Stimulated activated CD4-positive, alpha-beta T cell treated with anti-CD3 and anti-CD28 coated beads, TNF-alpha, amount 100 ng/mL, for 48 hours (primary cell): ENCODE measurements at regions not wholly inside any gene's neighbourhood (a gene's known extent, or its start where the extent isn't known, plus 50 kb on each side); places are given as distances from the start of the nearest gene placed in this dataset.

Experiments used
- DNase-seq, 3 donors: peaks; one replicate each; pipeline ENCODE4 v3.0.0-alpha.2; 2020; ENCODE audit warnings: low read depth in 3 of 3

- no peak for DNase-seq
These were observed 1146.9 kb upstream of the NRXN1 start for GRCh38 chr2:52178845-52179244.

GRCh38 chr2:52145005-52145404 is 1113.1 kb upstream of the NRXN1 start:
- no peak for DNase-seq

- DNase-seq: no peak
These were observed 1112.7 kb upstream of the NRXN1 start for GRCh38 chr2:52144590-52144989.

DNA sequence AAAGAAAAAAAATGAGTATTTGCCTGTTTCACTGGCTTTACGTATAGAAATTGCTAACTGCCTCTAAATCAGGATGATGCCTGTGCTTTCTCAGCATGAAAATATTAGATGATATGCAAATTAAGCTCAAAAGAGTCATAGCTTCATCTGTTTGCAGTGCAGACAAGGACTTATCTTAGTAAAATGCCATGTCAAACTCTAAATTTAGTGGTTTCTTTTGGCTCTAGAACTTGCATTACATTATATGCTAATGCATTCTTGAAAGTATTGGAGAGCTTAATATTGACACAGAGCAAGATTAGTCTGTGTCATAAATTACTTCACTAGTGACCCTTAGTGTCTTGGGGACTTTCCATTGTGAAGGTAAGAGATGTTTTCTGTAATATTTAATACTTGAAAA is 1109.1 kb upstream of the NRXN1 start:
- DNase-seq: no peak

DNA sequence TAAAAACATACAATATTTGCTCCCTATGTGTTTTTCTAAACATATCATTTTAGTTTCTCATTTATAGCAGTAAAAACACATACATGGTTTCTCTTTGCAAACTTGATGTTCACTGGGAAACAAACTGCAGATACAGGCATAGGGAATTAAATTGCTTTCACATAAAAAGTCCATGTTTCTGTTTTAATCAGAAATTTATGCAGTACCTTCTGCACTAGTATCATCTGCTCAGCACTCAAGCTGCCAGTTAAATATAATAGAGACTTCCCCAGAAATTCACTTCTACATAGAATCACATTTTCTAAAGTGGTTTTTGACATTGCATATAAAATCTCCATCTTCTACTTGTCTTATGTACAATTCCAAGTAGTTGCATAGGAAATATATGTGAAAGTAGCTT is 1107.3 kb upstream of the NRXN1 start:
- DNase-seq: no peak

- DNase-seq: no peak
These were observed 1103.3 kb upstream of the NRXN1 start for GRCh38 chr2:52135235-52135634.

DNA sequence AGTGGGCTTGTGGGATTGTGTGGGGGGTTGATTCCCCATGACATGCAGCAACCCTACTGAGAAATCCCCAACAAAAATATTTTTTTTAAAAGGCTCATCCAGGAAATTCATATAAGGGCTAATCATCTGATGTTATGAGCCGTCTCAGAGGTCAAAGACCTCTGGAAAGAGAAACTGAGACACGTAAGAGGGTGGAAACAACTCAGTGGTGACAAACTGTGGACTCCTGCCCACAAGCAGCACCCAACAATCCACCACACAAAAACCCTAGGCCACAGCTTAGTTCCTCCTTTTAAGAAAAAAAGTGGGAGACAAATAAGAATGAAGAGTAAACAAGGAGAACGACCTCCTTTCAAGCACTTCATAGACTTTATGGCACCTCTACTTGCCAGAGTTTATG is 1096.1 kb upstream of the NRXN1 start:
- DNase-seq: no peak

GRCh38 chr2:52127527-52127926 is 1095.6 kb upstream of the NRXN1 start:
- DNase-seq: no peak

DNA sequence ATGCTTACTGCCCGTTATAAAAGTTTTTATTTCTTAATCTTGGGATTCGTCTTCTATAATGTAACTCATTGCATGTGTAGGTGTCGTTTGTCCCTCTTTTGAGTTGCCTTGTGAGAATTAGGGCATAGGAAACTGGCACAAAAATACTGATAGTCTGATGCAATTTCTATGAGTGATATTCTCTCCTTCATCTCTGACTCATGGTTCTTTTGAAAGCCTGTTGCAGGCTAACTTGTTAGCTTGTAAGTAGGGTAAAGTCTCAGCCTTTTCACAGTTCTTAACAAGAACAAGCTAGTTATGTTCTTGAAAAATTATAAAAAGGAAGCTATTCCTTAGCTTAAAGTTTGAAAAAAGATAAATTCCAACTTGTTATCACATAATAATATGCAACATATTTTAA is 1085.4 kb upstream of the NRXN1 start:
- DNase-seq: no peak

GRCh38 chr2:52115750-52116149 is 1083.8 kb upstream of the NRXN1 start:
- no peak for DNase-seq

DNA sequence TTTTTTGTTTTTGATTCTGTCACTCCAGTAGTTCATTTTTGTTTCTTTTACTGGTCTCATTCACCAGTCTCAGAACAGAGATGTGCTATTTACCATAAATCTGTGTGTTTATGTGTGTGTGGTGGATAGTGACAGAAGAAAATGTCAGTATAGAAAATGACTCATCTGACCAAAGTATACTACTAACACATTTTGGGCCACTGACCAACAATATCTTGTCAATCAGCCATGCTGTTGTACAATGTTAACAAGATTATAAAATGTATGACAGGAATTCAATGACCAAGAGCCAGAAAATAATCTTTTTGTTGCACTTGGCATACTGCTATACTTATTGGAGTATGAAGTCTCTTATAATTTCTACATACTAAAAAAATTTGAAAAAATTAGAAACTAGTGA is 1081.4 kb upstream of the NRXN1 start:
- DNase-seq: no peak

DNA sequence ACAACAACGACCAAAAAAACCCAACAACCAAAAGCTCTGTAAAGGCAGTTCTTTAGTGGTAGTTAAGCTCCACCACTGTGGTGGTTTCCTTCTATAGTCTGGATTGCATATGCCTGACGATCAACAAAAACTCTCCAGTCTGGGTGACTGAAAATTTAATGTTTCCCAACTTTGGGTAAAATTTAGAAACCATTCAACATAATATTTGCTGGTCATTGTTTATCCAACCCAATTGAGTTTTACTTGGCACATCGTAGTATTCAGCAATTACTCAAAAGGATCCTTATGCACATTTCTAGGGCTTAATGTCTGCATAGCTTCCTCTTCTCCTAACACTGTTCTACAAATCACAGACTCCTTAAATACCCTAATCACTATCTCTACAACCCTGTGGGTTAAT is 1080.2 kb upstream of the NRXN1 start:
- DNase-seq: no peak

GRCh38 chr2:52107124-52107523 is 1075.2 kb upstream of the NRXN1 start:
- no peak for DNase-seq

DNA sequence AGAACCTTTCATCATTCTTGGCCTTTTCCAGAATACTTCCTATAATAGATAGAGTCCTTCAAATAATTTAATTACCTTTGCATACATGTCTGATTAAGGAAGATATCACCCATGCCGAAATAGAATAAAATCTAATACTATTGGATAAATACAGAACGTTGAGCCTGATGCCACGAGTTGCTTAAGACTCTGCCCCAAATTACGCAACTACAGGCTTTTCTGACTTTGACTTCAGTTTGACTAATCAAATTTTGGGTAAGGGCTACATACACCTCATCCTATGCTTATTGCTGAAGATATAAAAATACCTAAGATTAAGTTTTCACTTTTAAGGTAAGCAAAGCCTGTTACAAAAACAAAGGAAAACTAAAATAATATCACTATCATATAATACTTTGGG is 1065.1 kb upstream of the NRXN1 start:
- no peak for DNase-seq

DNA sequence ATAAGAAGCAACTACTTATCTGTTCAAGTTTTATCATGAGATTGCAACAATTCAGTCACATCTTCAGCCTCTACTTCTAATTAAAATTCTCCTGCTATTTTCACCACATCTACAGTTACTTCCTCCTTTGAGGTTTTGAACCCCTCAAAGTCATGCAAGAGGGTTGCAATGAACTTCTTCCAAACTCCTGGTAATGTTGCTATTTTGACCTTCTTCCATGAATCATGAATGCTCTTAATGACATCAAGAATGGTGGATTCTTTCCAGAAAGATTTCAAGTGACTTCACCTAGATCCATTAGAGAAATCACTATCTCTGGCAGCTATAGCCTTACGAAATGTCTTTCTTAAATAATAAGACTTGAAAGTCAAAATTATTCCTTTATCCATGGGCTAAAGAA is 1052.8 kb upstream of the NRXN1 start:
- DNase-seq: no peak

- no peak for DNase-seq
These were observed 1051.3 kb upstream of the NRXN1 start for GRCh38 chr2:52083214-52083613.

- no peak for DNase-seq
These were observed 1050.7 kb upstream of the NRXN1 start for GRCh38 chr2:52082646-52083045.

- DNase-seq: no peak
These were observed 1047.7 kb upstream of the NRXN1 start for GRCh38 chr2:52079602-52080001.

DNA sequence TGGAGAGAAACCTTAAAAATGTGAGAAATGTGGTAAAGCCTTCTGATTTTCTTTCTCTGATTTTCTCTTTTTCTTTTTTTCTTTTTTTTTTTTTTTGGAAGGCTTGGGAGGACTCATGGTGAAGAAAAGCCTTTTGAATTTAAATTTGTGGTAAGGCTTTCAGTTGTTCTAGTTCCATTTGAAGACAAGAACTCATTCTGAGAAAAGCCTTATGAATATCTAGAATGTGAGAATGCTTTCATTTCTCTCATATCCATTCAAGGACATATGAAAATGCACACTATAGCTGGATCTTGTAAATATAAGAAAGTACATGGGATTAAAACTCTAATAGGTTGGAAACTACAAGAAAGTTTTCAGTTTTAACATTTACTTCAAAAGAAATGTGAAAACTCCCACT is 1045.2 kb upstream of the NRXN1 start:
- no peak for DNase-seq

- no peak for DNase-seq
These were observed 1042.3 kb upstream of the NRXN1 start for GRCh38 chr2:52074130-52074719.

GRCh38 chr2:52072949-52073348 is 1041.0 kb upstream of the NRXN1 start:
- DNase-seq: no peak

DNA sequence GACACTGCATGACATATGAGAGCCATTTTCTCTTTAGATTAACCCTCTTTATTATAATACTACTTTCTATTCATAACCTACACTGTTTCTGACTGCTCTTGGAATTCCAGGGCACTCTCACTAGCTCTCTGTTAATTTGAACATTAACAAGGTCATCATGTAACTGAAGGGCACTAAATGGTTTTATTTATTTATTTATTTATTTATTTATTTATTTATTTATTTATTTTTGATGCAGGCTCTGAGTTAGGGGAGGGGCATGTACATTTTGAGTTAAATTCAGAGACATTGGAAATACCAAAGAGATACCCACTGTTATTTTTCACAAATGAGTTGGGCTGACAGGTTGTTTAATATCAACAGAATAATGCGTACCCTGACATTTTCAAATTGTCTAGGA is 1038.7 kb upstream of the NRXN1 start:
- DNase-seq: no peak

GRCh38 chr2:52064234-52064633 is 1032.3 kb upstream of the NRXN1 start:
- DNase-seq: no peak

DNA sequence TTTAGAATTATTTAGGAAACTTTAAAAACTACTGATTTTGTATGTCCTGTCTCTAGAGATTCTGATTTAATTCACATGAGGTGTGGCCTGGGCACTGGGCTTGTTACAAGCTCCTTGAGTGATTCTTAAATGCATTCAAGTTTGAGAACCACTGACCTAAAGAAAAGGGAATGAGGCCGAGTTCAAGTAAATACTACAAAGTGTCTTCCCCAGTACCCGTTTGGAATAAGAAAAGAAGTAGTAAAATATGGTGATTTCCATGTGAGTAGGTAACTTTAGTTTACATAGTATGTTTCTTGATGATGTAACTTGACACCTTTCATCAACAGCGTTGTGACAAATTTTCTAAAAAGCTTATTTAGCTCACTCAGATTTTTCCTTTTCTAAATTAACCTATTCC is 1022.9 kb upstream of the NRXN1 start:
- no peak for DNase-seq

- no peak for DNase-seq
These were observed 1004.9 kb upstream of the NRXN1 start for GRCh38 chr2:52036853-52037252.
